ENCODE measurements at regions not wholly inside any gene's neighbourhood (a gene's known extent, or its start where the extent isn't known, plus 50 kb on each side); places are given as distances from the start of the nearest gene placed in this dataset.

- ChIA-PET POLR2A (no interaction called here), CTCF (no interaction called here)
- Mint-ChIP-seq H3K4me3 (no peak overlapping the region), H3K9me3 (peaks cover under 1% of the 10 kb centered on the region; the same call in 1 of the 2 replicates), H3K4me1 (peaks cover 7% of the 10 kb centered on the region), H3K27ac (no peak overlapping the region), H3K27me3 (ENCODE audit: low read depth) (no peaks in the 10 kb centered on the region), H3K36me3 (no peaks in the 10 kb centered on the region)
- ATAC-seq (no peak), DNase-seq (ENCODE audit: low spot score) (no peak)
- TF ChIP-seq PREB (CRISPR knock-in tag; IDR thresholded peaks at IDR 0.05; ENCODE audit: borderline replicate concordance) (no peak), ESRRA (CRISPR knock-in tag; IDR thresholded peaks at IDR 0.05; ENCODE audit: borderline replicate concordance) (no peak), JUN (CRISPR knock-in tag; IDR thresholded peaks at IDR 0.05) (no peak), CDX4 (CRISPR knock-in tag; IDR thresholded peaks at IDR 0.05; ENCODE audit: borderline replicate concordance) (no peak), ZNF416 (CRISPR knock-in tag; IDR thresholded peaks at IDR 0.05) (no peak), AR (CRISPR knock-in tag; IDR thresholded peaks at IDR 0.05) (no peak), ZSCAN18 (CRISPR knock-in tag; IDR thresholded peaks at IDR 0.05) (no peak), NFYB (CRISPR knock-in tag; conservative IDR thresholded peaks at IDR 0.05; ENCODE audit: low read depth) (no peak), ZNF263 (CRISPR knock-in tag; IDR thresholded peaks at IDR 0.05; ENCODE audit: low read depth) (no peak), TEAD4 (CRISPR knock-in tag; IDR thresholded peaks at IDR 0.05) (no peak), HMGXB4 (CRISPR knock-in tag; IDR thresholded peaks at IDR 0.05) (no peak), ATF6 (CRISPR knock-in tag; IDR thresholded peaks at IDR 0.05) (no peak), ZNF423 (CRISPR knock-in tag; IDR thresholded peaks at IDR 0.05) (no peak), ZBTB21 (CRISPR knock-in tag; IDR thresholded peaks at IDR 0.05; ENCODE audit: borderline replicate concordance) (no peak), SP1 (CRISPR knock-in tag; conservative IDR thresholded peaks at IDR 0.05) (no peak), ATF3 (CRISPR knock-in tag; conservative IDR thresholded peaks at IDR 0.05) (no peak), E2F1 (CRISPR knock-in tag; IDR thresholded peaks at IDR 0.05) (no peak)
Measured at GRCh38 chr16:50964491-50964890, 186.6 kb downstream of the SALL1 start.

All from WTC11 (cell line).